Astrocyte (in vitro differentiated cells and primary cell): ENCODE measurements at regions not wholly inside any gene's neighbourhood (a gene's known extent, or its start where the extent isn't known, plus 50 kb on each side); places are given as distances from the start of the nearest gene placed in this dataset.

Experiments
- DNase-seq: peaks from one replicate; pipeline ENCODE4 v3.0.0-alpha.2; 2010; ENCODE audit warnings: low read depth
- FAIRE-seq: peaks from 2 replicates; lab custom pipeline; 2011; peaks lifted over from hg19 to GRCh38; lab: Jason Lieb, UNC
- H2AFZ ChIP-seq: 2 replicates; pipeline ENCODE4 v1.6.0; 2012; ENCODE audit warnings: low read depth, low read length, inconsistent platforms
- H3K27ac ChIP-seq: 2 replicates; pipeline ENCODE4 v1.5.1; 2011; ENCODE audit warnings: low read depth, low read length, inconsistent platforms
- H3K27me3 ChIP-seq: 2 replicates; pipeline ENCODE4 v1.6.0; 2011; ENCODE audit warnings: low read length, inconsistent platforms; ENCODE audit not compliant: insufficient read depth
- H3K36me3 ChIP-seq: 2 replicates; pipeline ENCODE4 v1.5.1; 2011; ENCODE audit warnings: low read length, inconsistent platforms; ENCODE audit not compliant: insufficient read depth
- H3K4me1 ChIP-seq: 2 replicates; pipeline ENCODE4 v1.5.1; 2011; ENCODE audit warnings: low read length, inconsistent platforms; ENCODE audit not compliant: insufficient read depth
- H3K4me2 ChIP-seq: 2 replicates; pipeline ENCODE4 v1.6.0; 2012; ENCODE audit warnings: low read length, inconsistent platforms
- H3K4me3 ChIP-seq: 2 replicates; pipeline ENCODE4 v1.5.1; 2011; ENCODE audit warnings: low read depth, mild to moderate bottlenecking, low read length, inconsistent platforms; ENCODE audit not compliant: insufficient read depth
- H3K79me2 ChIP-seq: 2 replicates; pipeline ENCODE4 v1.6.0; 2012; ENCODE audit warnings: mild to moderate bottlenecking, low read length, inconsistent platforms; ENCODE audit not compliant: insufficient read depth
- H3K9ac ChIP-seq: 2 replicates; pipeline ENCODE4 v1.6.0; 2012; ENCODE audit warnings: mild to moderate bottlenecking, low read length, inconsistent platforms
- H3K9me3 ChIP-seq: 2 replicates; pipeline ENCODE4 v1.5.1; 2012; ENCODE audit warnings: low read depth, mild to moderate bottlenecking, low read length, inconsistent platforms; ENCODE audit not compliant: insufficient read depth
- H4K20me1 ChIP-seq: 2 replicates; pipeline ENCODE4 v1.6.0; 2012; ENCODE audit warnings: low read length, inconsistent platforms; ENCODE audit not compliant: insufficient read depth
- H3K27ac Mint-ChIP-seq: one replicate; pipeline ENCODE4 v1.8.0; 2021; ENCODE audit warnings: mild to moderate bottlenecking, mixed read lengths; ENCODE audit not compliant: unreplicated experiment
- H3K27me3 Mint-ChIP-seq: one replicate; pipeline ENCODE4 v1.8.0; 2021; ENCODE audit warnings: low read depth, mixed read lengths; ENCODE audit not compliant: unreplicated experiment
- H3K36me3 Mint-ChIP-seq: one replicate; pipeline ENCODE4 v1.8.0; 2021; ENCODE audit warnings: low read depth, mixed read lengths; ENCODE audit not compliant: unreplicated experiment
- H3K4me1 Mint-ChIP-seq: one replicate; pipeline ENCODE4 v1.8.0; 2021; ENCODE audit warnings: low read depth, mixed read lengths; ENCODE audit not compliant: unreplicated experiment
- H3K4me3 Mint-ChIP-seq: one replicate; pipeline ENCODE4 v1.8.0; 2021; ENCODE audit warnings: mild to moderate bottlenecking, moderate library complexity, mixed read lengths; ENCODE audit not compliant: unreplicated experiment
- H3K9me3 Mint-ChIP-seq: one replicate; pipeline ENCODE4 v1.8.0; 2021; ENCODE audit warnings: mild to moderate bottlenecking, mixed read lengths; ENCODE audit not compliant: unreplicated experiment
- EZH2 ChIP-seq: IDR thresholded peaks from 2 replicates; pipeline ENCODE4 v1.6.1; 2012; ENCODE audit warnings: mild to moderate bottlenecking, low read length, inconsistent platforms; ENCODE audit not compliant: insufficient read depth
- TF ChIP-seq, protein P1 (sequence below): IDR thresholded peaks from 2 replicates; pipeline ENCODE4 v1.5.1; 2011; ENCODE audit warnings: low read depth, mild to moderate bottlenecking, inconsistent platforms, low read length, moderate library complexity; ENCODE audit not compliant: insufficient read depth

DNA sequence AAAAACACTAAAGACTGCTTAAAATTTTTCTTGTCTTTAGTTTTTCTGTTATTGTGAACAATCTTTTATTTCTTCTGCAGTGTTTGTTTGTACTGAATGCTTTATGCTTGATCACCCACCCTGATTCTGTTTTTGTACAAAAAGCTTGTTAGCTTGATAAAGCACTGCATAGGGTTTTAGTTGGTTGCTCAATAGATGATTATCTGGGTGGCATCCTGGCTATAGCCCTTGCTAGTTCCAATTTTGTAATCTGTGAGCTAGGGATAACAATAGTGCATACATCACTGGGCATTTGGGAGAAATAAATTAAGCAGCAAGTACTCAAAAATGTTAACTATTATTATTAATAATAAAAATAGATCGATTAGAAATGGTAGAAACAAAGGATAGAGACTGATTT lies 102.3 kb downstream of the ZPLD1 start:
- no peaks in the 10 kb centered on the region for H4K20me1 ChIP-seq
- H3K36me3 ChIP-seq: no peaks in the 10 kb centered on the region
- no peak overlapping the region for H3K4me3 Mint-ChIP-seq
- no peak overlapping the region for H3K27ac Mint-ChIP-seq
- H3K9me3 Mint-ChIP-seq: no peaks in the 10 kb centered on the region
- peaks cover 1% of the 10 kb centered on the region for H3K4me1 Mint-ChIP-seq
- TF ChIP-seq, protein P1, sequence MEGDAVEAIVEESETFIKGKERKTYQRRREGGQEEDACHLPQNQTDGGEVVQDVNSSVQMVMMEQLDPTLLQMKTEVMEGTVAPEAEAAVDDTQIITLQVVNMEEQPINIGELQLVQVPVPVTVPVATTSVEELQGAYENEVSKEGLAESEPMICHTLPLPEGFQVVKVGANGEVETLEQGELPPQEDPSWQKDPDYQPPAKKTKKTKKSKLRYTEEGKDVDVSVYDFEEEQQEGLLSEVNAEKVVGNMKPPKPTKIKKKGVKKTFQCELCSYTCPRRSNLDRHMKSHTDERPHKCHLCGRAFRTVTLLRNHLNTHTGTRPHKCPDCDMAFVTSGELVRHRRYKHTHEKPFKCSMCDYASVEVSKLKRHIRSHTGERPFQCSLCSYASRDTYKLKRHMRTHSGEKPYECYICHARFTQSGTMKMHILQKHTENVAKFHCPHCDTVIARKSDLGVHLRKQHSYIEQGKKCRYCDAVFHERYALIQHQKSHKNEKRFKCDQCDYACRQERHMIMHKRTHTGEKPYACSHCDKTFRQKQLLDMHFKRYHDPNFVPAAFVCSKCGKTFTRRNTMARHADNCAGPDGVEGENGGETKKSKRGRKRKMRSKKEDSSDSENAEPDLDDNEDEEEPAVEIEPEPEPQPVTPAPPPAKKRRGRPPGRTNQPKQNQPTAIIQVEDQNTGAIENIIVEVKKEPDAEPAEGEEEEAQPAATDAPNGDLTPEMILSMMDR: no peak
- TF ChIP-seq EZH2: no peak
- H3K27me3 Mint-ChIP-seq: no peaks in the 10 kb centered on the region
- DNase-seq (no peak), FAIRE-seq (no peak)
- no peak overlapping the region for H3K9ac ChIP-seq
- H3K4me1 ChIP-seq: no peaks in the 10 kb centered on the region
- no peaks in the 10 kb centered on the region for H3K36me3 Mint-ChIP-seq
- H3K27me3 ChIP-seq: no peaks in the 10 kb centered on the region
- no peaks in the 10 kb centered on the region for H3K9me3 ChIP-seq
- H3K4me2 ChIP-seq: no peak overlapping the region
- no peak overlapping the region for H3K27ac ChIP-seq
- H3K79me2 ChIP-seq: no peaks in the 10 kb centered on the region
- H2AFZ ChIP-seq: no peak overlapping the region
- no peak overlapping the region for H3K4me3 ChIP-seq

- Histone ChIP-seq H3K27ac (no peak overlapping the region), H3K4me2 (no peak overlapping the region), H2AFZ (no peak overlapping the region), H3K4me3 (no peak overlapping the region), H3K9me3 (no peaks in the 10 kb centered on the region), H3K4me1 (no peaks in the 10 kb centered on the region), H4K20me1 (no peaks in the 10 kb centered on the region), H3K27me3 (no peaks in the 10 kb centered on the region), H3K9ac (no peak overlapping the region), H3K36me3 (no peaks in the 10 kb centered on the region), H3K79me2 (no peaks in the 10 kb centered on the region)
- FAIRE-seq (no peak), DNase-seq (no peak)
- Mint-ChIP-seq H3K4me3 (no peak overlapping the region), H3K27me3 (no peaks in the 10 kb centered on the region), H3K9me3 (no peaks in the 10 kb centered on the region), H3K4me1 (no peaks in the 10 kb centered on the region), H3K27ac (no peak overlapping the region), H3K36me3 (no peaks in the 10 kb centered on the region)
- TF ChIP-seq, protein P1: no peak
- no peak for TF ChIP-seq EZH2
These were observed 109.9 kb downstream of the ZPLD1 start for GRCh38 chr3:102544741-102545140.

GRCh38 chr3:102545276-102545675 lies 110.5 kb downstream of the ZPLD1 start:
- TF ChIP-seq, protein P1: no peak
- no peak for TF ChIP-seq EZH2
- H3K4me1 Mint-ChIP-seq: no peaks in the 10 kb centered on the region
- no peaks in the 10 kb centered on the region for H3K4me1 ChIP-seq

More at GRCh38 chr3:102545276-102545675, 110.5 kb downstream of the ZPLD1 start:
- DNase-seq: no peak
- Mint-ChIP-seq H3K9me3 (no peaks in the 10 kb centered on the region), H3K4me3 (no peak overlapping the region), H3K27me3 (no peaks in the 10 kb centered on the region), H3K36me3 (no peaks in the 10 kb centered on the region), H3K27ac (no peak overlapping the region)
- no peak overlapping the region for H3K9ac ChIP-seq
- no peak overlapping the region for H2AFZ ChIP-seq
- no peak overlapping the region for H3K4me3 ChIP-seq
- H3K36me3 ChIP-seq: no peaks in the 10 kb centered on the region
- no peak overlapping the region for H3K27ac ChIP-seq
- no peaks in the 10 kb centered on the region for H4K20me1 ChIP-seq
- no peaks in the 10 kb centered on the region for H3K79me2 ChIP-seq
- no peaks in the 10 kb centered on the region for H3K9me3 ChIP-seq
- no peak for FAIRE-seq
- no peaks in the 10 kb centered on the region for H3K27me3 ChIP-seq
- H3K4me2 ChIP-seq: no peak overlapping the region
